ENCODE measurements at regions not wholly inside any gene's neighbourhood (a gene's known extent, or its start where the extent isn't known, plus 50 kb on each side); places are given as distances from the start of the nearest gene placed in this dataset.
A peak's percentile ranks its signal among the peaks of the same experiment; 100 is the strongest.

GRCh38 chr4:181189751-181190150 lies 1053.5 kb upstream of the TENM3 start:
- no peak for DNase-seq
- 85% methylated on average over 2 of the region's 7 CpGs for WGBS (ENCODE audit: insufficient coverage, low lambda C conversion rate)
- H3K4me3 ChIP-seq (ENCODE audit: low read length), result no peak overlapping the region
- H3K27me3 ChIP-seq (ENCODE audit: control insufficient read depth, insufficient read depth, low read length), result no peaks in the 10 kb centered on the region
- H3K4me1 ChIP-seq (ENCODE audit: control insufficient read depth, insufficient read depth, low read length), result no peaks in the 10 kb centered on the region
- no peaks in the 10 kb centered on the region for H3K36me3 ChIP-seq (ENCODE audit: control insufficient read depth, insufficient read depth, low read length)
- no peak overlapping the region for H3K27ac ChIP-seq (ENCODE audit: low read length)
- H3K9me3 ChIP-seq (ENCODE audit: control insufficient read depth, low read depth, low read length), result no peaks in the 10 kb centered on the region

- Histone ChIP-seq H3K9me3 (ENCODE audit: control insufficient read depth, low read depth, low read length) (no peaks in the 10 kb centered on the region), H3K27me3 (ENCODE audit: control insufficient read depth, insufficient read depth, low read length) (no peaks in the 10 kb centered on the region), H3K36me3 (ENCODE audit: control insufficient read depth, insufficient read depth, low read length) (no peaks in the 10 kb centered on the region), H3K4me1 (ENCODE audit: control insufficient read depth, insufficient read depth, low read length) (no peaks in the 10 kb centered on the region), H3K4me3 (ENCODE audit: low read length) (no peak overlapping the region), H3K27ac (ENCODE audit: low read length) (no peak overlapping the region)
- DNase-seq, result no peak
- WGBS (ENCODE audit: insufficient coverage, low lambda C conversion rate), result 71% methylated on average over 1 of the region's 6 CpGs
Observed at GRCh38 chr4:181193131-181193930, 1049.9 kb upstream of the TENM3 start.

GRCh38 chr4:181194096-181194495 lies 1049.1 kb upstream of the TENM3 start:
- Histone ChIP-seq H3K27ac (ENCODE audit: low read length) (no peak overlapping the region), H3K4me3 (ENCODE audit: low read length) (no peak overlapping the region), H3K27me3 (ENCODE audit: control insufficient read depth, insufficient read depth, low read length) (no peaks in the 10 kb centered on the region), H3K9me3 (ENCODE audit: control insufficient read depth, low read depth, low read length) (no peaks in the 10 kb centered on the region), H3K36me3 (ENCODE audit: control insufficient read depth, insufficient read depth, low read length) (no peaks in the 10 kb centered on the region), H3K4me1 (ENCODE audit: control insufficient read depth, insufficient read depth, low read length) (no peaks in the 10 kb centered on the region)
- no peak for DNase-seq
- WGBS (ENCODE audit: insufficient coverage, low lambda C conversion rate), result 85% methylated on average over 4 of the region's 5 CpGs

GRCh38 chr4:181200076-181200475 lies 1043.1 kb upstream of the TENM3 start:
- Histone ChIP-seq H3K4me1 (ENCODE audit: control insufficient read depth, insufficient read depth, low read length) (no peaks in the 10 kb centered on the region), H3K27me3 (ENCODE audit: control insufficient read depth, insufficient read depth, low read length) (no peaks in the 10 kb centered on the region), H3K27ac (ENCODE audit: low read length) (no peak overlapping the region), H3K9me3 (ENCODE audit: control insufficient read depth, low read depth, low read length) (no peaks in the 10 kb centered on the region), H3K4me3 (ENCODE audit: low read length) (no peak overlapping the region), H3K36me3 (ENCODE audit: control insufficient read depth, insufficient read depth, low read length) (no peaks in the 10 kb centered on the region)
- no CpG with 5 or more reads among the region's 5 CpGs for WGBS (ENCODE audit: insufficient coverage, low lambda C conversion rate)
- DNase-seq, result no peak

- no peak overlapping the region for H3K4me3 ChIP-seq (ENCODE audit: low read length)
- no CpG with 5 or more reads among the region's 5 CpGs for WGBS (ENCODE audit: insufficient coverage, low lambda C conversion rate)
- H3K4me1 ChIP-seq (ENCODE audit: control insufficient read depth, insufficient read depth, low read length), result no peaks in the 10 kb centered on the region
- H3K27ac ChIP-seq (ENCODE audit: low read length), result no peak overlapping the region
- no peaks in the 10 kb centered on the region for H3K36me3 ChIP-seq (ENCODE audit: control insufficient read depth, insufficient read depth, low read length)
- H3K27me3 ChIP-seq (ENCODE audit: control insufficient read depth, insufficient read depth, low read length), result no peaks in the 10 kb centered on the region
- DNase-seq, result peak in 1 of 2 donors; percentile 1
- H3K9me3 ChIP-seq (ENCODE audit: control insufficient read depth, low read depth, low read length), result no peaks in the 10 kb centered on the region
Observed at GRCh38 chr4:181202240-181202639, 1041.0 kb upstream of the TENM3 start.

- 87% methylated on average over 3 of the region's 4 CpGs for whole genome bisulfite sequencing (ENCODE audit: insufficient coverage, low lambda C conversion rate)
- Histone ChIP-seq H3K27ac (ENCODE audit: low read length) (no peak overlapping the region), H3K27me3 (ENCODE audit: control insufficient read depth, insufficient read depth, low read length) (no peaks in the 10 kb centered on the region), H3K9me3 (ENCODE audit: control insufficient read depth, low read depth, low read length) (no peaks in the 10 kb centered on the region), H3K4me1 (ENCODE audit: control insufficient read depth, insufficient read depth, low read length) (no peaks in the 10 kb centered on the region), H3K4me3 (ENCODE audit: low read length) (no peak overlapping the region), H3K36me3 (ENCODE audit: control insufficient read depth, insufficient read depth, low read length) (no peaks in the 10 kb centered on the region)
- DNase-seq, result no peak
Observed at GRCh38 chr4:181204109-181204508, 1039.1 kb upstream of the TENM3 start.

GRCh38 chr4:181213551-181213950 lies 1029.7 kb upstream of the TENM3 start:
- no peaks in the 10 kb centered on the region for H3K36me3 ChIP-seq (ENCODE audit: control insufficient read depth, insufficient read depth, low read length)
- no peaks in the 10 kb centered on the region for H3K4me1 ChIP-seq (ENCODE audit: control insufficient read depth, insufficient read depth, low read length)
- no peak overlapping the region for H3K4me3 ChIP-seq (ENCODE audit: low read length)
- H3K27ac ChIP-seq (ENCODE audit: low read length), result no peak overlapping the region
- no peaks in the 10 kb centered on the region for H3K27me3 ChIP-seq (ENCODE audit: control insufficient read depth, insufficient read depth, low read length)
- no CpG with 5 or more reads among the region's 2 CpGs for WGBS (ENCODE audit: insufficient coverage, low lambda C conversion rate)
- no peaks in the 10 kb centered on the region for H3K9me3 ChIP-seq (ENCODE audit: control insufficient read depth, low read depth, low read length)
- no peak for DNase-seq

GRCh38 chr4:181216501-181216900 lies 1026.7 kb upstream of the TENM3 start:
- no peaks in the 10 kb centered on the region for H3K4me1 ChIP-seq (ENCODE audit: control insufficient read depth, insufficient read depth, low read length)
- H3K4me3 ChIP-seq (ENCODE audit: low read length), result no peak overlapping the region
- no peak for DNase-seq
- H3K36me3 ChIP-seq (ENCODE audit: control insufficient read depth, insufficient read depth, low read length), result no peaks in the 10 kb centered on the region
- H3K27me3 ChIP-seq (ENCODE audit: control insufficient read depth, insufficient read depth, low read length), result no peaks in the 10 kb centered on the region
- H3K9me3 ChIP-seq (ENCODE audit: control insufficient read depth, low read depth, low read length), result no peaks in the 10 kb centered on the region
- 40% methylated on average over 1 of the region's 2 CpGs for WGBS (ENCODE audit: insufficient coverage, low lambda C conversion rate)
- H3K27ac ChIP-seq (ENCODE audit: low read length), result no peak overlapping the region

GRCh38 chr4:181219783-181220416 lies 1023.3 kb upstream of the TENM3 start:
- no peak for DNase-seq
- H3K4me3 ChIP-seq (ENCODE audit: low read length), result no peak overlapping the region
- no peaks in the 10 kb centered on the region for H3K36me3 ChIP-seq (ENCODE audit: control insufficient read depth, insufficient read depth, low read length)
- no peaks in the 10 kb centered on the region for H3K9me3 ChIP-seq (ENCODE audit: control insufficient read depth, low read depth, low read length)
- H3K27me3 ChIP-seq (ENCODE audit: control insufficient read depth, insufficient read depth, low read length), result no peaks in the 10 kb centered on the region
- H3K27ac ChIP-seq (ENCODE audit: low read length), result no peak overlapping the region
- no peaks in the 10 kb centered on the region for H3K4me1 ChIP-seq (ENCODE audit: control insufficient read depth, insufficient read depth, low read length)
- 100% methylated on average over 1 of the region's 3 CpGs for WGBS (ENCODE audit: insufficient coverage, low lambda C conversion rate)

- H3K27ac ChIP-seq (ENCODE audit: low read length), result no peak overlapping the region
- no peak for DNase-seq
- no peak overlapping the region for H3K4me3 ChIP-seq (ENCODE audit: low read length)
- WGBS (ENCODE audit: insufficient coverage, low lambda C conversion rate), result no CpG with 5 or more reads among the region's 4 CpGs
- H3K9me3 ChIP-seq (ENCODE audit: control insufficient read depth, low read depth, low read length), result no peaks in the 10 kb centered on the region
- no peaks in the 10 kb centered on the region for H3K36me3 ChIP-seq (ENCODE audit: control insufficient read depth, insufficient read depth, low read length)
- no peaks in the 10 kb centered on the region for H3K4me1 ChIP-seq (ENCODE audit: control insufficient read depth, insufficient read depth, low read length)
- H3K27me3 ChIP-seq (ENCODE audit: control insufficient read depth, insufficient read depth, low read length), result no peaks in the 10 kb centered on the region
Observed at GRCh38 chr4:181224852-181225251, 1018.4 kb upstream of the TENM3 start.
